OCI-LY7 (cell line): ENCODE measurements at regions not wholly inside any gene's neighbourhood (a gene's known extent, or its start where the extent isn't known, plus 50 kb on each side); places are given as distances from the start of the nearest gene placed in this dataset.

Experiments used
- EZH2phosphoT487 ChIP-seq: fragments of 200-600 bp; sonication (generic); IDR thresholded peaks from 2 replicates; pipeline ENCODE4 v1.6.1; 2018; ENCODE audit warnings: low read depth, borderline replicate concordance, mild to moderate bottlenecking, mixed run types, antibody characterized with exemption, low read length, moderate library complexity, mixed read lengths
- TF ChIP-seq, protein P1 (sequence below): fragments of 200-600 bp; sonication (generic); conservative IDR thresholded peaks from 2 replicates; pipeline ENCODE4 v1.5.1; 2014; ENCODE audit warnings: mild to moderate bottlenecking, antibody characterized with exemption, low read length, moderate library complexity, mixed read lengths

DNA sequence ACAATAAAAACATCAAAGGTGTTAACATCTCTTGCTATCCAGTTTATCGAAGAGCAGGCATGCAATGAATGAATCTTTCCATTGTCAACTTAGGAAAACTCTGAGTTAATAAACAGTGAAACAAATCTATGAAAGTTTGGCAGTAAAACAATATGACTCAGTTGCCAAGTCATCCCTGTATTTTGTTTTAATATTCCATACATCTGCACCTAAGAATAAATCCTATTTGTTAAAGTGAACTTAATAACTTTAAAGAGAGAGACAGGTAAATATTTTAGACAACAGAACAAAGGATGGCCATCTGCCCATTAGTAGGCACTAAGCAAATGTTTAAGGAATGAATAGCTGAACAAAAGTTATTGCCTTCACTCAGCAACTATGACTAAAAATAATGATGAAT, 700.5 kb upstream of the CELF2 start:
- TF ChIP-seq, protein P1, sequence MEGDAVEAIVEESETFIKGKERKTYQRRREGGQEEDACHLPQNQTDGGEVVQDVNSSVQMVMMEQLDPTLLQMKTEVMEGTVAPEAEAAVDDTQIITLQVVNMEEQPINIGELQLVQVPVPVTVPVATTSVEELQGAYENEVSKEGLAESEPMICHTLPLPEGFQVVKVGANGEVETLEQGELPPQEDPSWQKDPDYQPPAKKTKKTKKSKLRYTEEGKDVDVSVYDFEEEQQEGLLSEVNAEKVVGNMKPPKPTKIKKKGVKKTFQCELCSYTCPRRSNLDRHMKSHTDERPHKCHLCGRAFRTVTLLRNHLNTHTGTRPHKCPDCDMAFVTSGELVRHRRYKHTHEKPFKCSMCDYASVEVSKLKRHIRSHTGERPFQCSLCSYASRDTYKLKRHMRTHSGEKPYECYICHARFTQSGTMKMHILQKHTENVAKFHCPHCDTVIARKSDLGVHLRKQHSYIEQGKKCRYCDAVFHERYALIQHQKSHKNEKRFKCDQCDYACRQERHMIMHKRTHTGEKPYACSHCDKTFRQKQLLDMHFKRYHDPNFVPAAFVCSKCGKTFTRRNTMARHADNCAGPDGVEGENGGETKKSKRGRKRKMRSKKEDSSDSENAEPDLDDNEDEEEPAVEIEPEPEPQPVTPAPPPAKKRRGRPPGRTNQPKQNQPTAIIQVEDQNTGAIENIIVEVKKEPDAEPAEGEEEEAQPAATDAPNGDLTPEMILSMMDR = no peak
- no peak for TF ChIP-seq EZH2phosphoT487
